Germinal center (tissue), 1 donor: ENCODE measurements at regions not wholly inside any gene's neighbourhood (a gene's known extent, or its start where the extent isn't known, plus 50 kb on each side); places are given as distances from the start of the nearest gene placed in this dataset.
"Not testable (repeated sequence)": the region's sequence is repeated elsewhere in the genome, so short reads cannot be mapped to it uniquely, and the experiment has no call there.

Source experiments
- DNase-seq: peaks from one replicate; pipeline ENCODE4 v3.0.0; 2012; ENCODE audit warnings: mixed read lengths, low spot score

GRCh38 chr5:68021916-68022315 lies 193.6 kb upstream of the PIK3R1 start:
- no peak for DNase-seq

GRCh38 chr5:68021227-68021626 lies 194.3 kb upstream of the PIK3R1 start:
- no peak for DNase-seq

DNA sequence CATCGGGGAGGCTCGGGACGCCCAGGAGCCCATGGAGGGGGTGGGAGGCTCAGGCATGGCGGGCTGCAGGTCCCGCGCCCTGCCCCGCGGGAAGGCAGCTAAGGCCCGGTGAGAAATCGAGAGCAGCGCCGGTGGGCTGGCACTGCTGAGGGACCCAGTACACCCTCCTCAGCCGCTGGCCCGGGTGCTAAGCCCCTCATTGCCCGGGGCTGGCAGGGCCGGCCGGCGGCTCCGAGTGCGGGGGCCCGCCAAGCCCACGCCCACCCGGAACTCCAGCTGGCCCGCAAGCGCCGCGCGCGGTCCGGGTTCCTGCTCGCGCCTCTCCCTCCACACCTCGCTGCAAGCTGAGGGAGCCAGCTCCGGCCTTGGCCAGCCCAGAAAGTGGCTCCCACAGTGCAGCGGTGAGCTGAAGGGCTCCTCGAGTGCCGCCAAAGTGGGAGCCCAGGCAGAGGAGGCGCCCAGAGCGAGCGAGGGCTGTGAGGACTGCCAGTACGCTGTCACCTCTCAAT lies 195.0 kb upstream of the PIK3R1 start:
- DNase-seq, result not testable (repeated sequence)

DNA sequence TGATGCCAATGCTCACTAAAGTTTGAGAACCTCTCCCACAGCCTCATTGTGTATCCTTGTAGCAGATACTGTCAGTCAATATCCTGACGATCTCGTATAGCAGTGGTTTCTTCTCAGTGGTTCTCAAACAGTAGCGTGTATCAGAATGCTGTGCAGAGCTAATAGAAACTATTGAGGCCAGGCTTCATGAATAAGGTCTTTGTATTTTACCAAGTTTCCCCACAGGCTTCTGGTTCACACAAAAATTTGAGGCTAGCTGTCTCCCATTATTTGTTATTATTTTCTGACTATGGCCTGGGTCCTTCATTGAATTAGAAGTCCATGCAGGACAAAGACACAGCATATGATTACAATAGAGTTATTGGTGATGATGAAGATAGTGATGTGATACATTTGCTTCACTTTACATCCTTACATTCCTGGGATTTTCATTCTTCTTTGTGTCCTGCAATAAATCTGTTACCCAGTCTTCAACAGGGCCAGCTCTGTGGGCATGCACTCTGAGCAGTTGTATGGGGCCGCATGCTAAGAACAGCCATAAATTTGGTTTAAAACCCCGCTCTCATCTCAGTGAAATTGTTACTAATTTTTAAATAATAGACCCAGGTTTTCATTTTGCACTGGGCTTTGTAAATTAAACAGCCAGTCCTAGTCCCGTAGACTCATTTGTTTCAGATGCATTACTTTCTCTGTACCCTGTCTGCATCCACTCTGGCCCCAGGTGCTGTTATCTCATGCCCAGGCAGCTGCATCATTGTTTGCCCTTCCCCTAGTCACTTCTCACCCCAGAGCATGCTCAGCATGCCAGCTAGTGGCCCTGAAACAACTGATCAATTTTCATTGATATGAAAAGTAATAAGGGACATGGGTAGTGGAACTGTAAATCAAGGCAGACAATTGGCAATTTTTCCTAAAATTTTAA lies 199.9 kb upstream of the PIK3R1 start:
- no peak for DNase-seq

DNA sequence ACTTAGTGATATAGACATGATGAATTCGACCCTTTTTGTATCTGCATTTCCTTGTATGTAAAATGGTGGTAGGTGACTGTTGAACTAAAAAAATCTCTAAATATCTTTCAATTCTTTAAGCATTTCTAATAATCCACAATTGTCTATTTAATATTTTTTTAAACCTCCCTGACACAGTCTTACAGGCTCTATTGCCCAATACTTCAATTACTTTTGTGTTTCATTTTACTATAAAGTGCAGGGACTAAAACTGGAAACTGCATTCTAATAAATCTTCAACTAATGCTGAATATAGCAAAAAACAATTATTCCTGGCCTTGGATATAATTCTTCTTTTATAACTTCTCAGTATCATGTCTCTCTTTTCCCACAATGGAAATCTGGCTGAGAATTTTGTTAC lies 202.7 kb upstream of the PIK3R1 start:
- no peak for DNase-seq

GRCh38 chr5:68012429-68012828 lies 203.1 kb upstream of the PIK3R1 start:
- no peak for DNase-seq

DNA sequence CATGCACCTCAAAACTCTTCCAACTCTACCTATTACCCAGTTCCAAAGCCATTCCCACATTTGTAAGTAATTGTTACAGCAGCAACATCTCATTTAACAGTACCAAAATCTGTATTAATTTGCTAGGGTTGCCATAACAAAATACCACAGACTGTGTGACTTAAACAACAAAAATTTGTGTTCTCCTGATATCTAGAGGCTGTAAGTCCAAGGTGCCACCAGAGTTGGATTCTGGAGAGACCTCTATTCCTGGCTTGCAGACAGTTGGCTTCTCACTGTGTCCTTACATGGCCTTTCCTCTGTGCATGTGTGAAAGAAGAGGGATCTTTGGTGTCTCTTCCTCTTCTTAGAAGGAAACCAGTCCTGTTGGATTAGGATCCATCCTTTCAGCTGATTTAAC lies 203.8 kb upstream of the PIK3R1 start:
- no peak for DNase-seq

DNA sequence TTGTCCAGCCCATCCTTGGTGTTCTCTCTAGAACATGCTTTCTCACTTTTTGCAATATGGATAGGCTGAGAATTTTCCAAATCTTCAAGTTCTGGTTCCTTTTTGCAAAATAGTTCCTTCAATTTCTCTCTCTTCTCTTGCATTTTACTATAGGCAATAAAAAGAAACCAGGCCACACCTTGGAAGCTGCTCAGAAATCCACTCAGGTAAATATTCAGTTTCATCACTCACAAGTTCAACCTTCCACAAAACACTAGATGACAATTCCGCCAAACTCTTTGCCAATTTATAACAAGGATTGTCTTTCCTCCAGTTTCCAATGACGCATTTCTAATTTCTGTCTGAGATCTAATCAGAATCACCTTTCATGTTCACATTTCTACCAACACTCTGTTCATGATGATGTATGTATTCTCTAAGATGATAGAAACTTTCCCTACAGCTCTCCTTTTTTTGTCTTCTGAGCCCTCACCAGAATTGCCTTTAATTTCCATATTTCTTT lies 204.2 kb upstream of the PIK3R1 start:
- no peak for DNase-seq

DNA sequence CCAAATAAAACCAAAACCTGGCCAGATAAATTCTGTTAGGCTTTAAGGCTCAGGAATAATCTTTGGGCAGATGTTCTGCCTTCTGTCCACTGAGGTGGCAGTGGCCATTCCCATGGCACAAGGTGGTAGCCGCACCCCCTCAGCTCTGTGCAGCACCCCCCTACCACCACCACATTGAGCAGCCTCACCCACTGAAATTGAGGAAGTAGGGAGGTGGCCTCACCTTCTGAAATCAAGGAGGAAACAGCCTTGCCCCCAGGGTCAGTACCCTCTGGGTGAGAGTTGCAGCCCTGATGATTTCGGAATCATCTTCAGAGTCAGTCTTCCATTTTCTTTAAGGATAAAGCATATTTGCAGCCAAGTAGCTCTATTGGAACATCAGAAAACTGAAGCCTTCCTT lies 204.8 kb upstream of the PIK3R1 start:
- no peak for DNase-seq

GRCh38 chr5:68007451-68007850 lies 208.1 kb upstream of the PIK3R1 start:
- DNase-seq, result no peak

DNA sequence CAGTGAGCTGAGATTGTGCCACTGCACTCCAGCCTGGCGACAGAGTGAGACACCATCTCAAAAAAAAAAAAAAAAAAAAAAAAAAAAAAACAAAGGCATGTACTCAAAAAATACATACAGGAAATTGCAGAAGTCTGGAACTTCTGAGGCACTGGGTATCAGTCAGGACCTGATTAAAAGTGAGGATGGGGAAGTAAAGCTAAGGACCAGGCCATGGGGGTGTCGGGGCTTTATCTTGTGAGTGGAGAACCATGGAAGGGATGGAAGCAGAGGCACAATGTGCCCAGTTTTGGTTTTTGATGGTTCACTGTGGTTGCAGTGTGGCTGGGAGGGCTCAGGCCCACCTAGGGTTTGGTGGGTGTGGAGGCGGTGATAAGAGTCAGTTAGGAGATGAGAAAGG lies 212.7 kb upstream of the PIK3R1 start:
- no peak for DNase-seq

- DNase-seq, result no peak
These were observed 214.8 kb upstream of the PIK3R1 start for GRCh38 chr5:68000805-68001204.

GRCh38 chr5:67999391-67999790 lies 216.2 kb upstream of the PIK3R1 start:
- DNase-seq, result no peak

DNA sequence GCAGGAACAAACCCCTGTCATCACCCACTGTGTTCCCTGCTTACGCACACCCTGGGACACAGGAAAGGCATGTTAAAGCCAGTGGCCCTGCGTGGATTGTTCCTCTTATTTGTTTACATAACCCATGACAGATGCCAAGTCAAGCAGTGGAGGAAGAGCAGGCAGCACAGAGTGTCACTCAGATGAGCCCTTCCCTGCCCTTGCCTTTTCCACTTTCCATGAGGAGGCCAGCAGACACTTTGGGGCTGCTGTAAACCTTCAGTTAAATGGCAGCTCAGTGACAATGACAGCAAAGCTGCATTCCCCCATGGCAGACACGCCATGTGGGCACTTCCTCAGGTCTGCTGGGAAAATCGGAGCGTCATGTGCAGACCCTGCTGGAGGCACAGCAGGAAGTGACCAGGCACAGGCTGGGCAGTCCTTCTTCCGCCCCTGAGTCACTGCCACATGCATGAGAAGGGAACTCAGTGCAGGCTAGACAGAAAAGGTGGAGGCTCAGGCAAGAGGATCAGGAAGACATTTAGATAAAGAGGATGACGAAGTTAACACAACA lies 216.8 kb upstream of the PIK3R1 start:
- no peak for DNase-seq

- no peak for DNase-seq
These were observed 217.6 kb upstream of the PIK3R1 start for GRCh38 chr5:67997892-67998457.

DNA sequence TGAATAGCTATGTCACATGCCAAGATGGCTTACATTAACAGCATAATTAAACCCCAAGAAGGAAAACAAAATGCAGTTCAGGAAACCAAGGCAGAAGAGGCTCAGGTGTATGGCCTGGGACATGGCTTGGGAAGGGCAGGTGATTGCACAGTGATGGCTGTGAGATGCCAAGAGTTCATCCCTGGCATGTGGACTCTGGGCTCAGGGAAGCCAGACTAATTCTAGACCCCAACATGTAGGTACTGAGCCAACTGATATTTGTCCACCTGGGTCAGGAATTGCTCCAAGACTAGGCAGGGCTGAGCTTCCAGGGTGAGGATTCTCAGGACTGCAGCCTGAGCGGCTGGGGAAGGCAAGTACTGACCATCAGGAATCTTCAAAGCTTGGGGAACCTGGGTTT lies 218.4 kb upstream of the PIK3R1 start:
- no peak for DNase-seq

DNA sequence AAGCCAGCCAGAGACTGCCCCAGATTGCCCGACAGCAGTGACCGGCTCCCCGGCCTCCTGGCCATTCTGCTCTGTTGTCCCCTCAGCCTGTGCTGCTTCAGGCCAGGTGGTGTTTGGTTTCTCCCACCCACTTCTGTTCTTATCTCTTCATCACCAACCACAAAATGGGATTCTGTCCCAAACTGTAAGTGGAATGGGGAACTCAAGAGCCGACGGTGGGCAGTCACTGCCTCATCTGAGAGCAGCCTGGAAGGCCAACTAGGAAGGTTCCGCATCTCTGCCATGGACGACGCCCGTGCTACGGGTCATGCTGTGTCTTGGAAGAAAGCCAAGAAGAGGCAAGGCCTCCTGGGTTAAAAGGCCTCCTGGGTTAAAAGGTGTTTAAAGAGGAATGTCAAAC lies 219.0 kb upstream of the PIK3R1 start:
- DNase-seq, result no peak

DNA sequence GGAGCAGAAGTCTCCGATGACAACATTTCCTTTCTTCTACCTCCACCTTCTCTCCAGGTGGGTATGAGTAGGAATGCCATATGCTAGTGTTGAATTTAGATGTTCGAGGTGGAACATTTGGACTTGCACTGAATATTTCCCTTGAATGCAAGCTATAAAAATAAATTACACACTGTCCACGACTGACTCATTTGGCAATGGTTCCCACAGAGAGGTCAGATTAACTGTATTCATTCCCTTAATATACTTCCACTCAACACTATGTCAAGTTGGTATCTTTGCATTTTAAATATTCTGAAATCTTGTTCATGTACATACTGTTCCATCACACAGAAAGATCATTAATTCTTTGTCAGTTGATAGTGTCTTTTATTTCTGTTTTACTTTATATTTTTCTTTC lies 222.6 kb upstream of the PIK3R1 start:
- no peak for DNase-seq

DNA sequence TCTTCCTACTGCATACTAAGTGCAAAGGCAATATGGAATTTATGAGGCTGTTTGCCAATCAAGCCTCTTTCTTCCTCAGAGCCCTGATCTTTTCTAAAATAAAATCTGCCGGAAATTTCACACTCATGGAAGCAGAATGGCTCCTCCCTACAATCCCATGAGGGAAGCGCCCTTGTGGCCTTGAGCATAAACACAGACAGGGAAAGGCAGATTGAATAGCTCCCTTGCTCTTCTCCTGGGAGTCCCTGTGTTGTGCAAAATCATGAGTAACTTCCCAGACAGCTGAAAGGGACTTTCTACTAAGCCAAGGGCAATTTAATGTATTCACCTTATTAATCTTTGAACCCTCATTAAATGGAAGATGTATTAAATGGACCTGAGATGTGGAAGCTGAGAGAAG lies 226.1 kb upstream of the PIK3R1 start:
- DNase-seq, result no peak

GRCh38 chr5:67986761-67987160 lies 228.8 kb upstream of the PIK3R1 start:
- DNase-seq, result no peak

GRCh38 chr5:67985686-67986387 lies 229.7 kb upstream of the PIK3R1 start:
- no peak for DNase-seq

GRCh38 chr5:67984546-67984945 lies 231.0 kb upstream of the PIK3R1 start:
- DNase-seq, result no peak
